A549 (cell line): ENCODE measurements at regions not wholly inside any gene's neighbourhood (a gene's known extent, or its start where the extent isn't known, plus 50 kb on each side); places are given as distances from the start of the nearest gene placed in this dataset.

Experiments used
- ATAC-seq, 2 experiments: fragments of 200-7000 bp in 1 of 2; fragments of >200 bp in 1 of 2; cut with Nextera tagmentation in 1 of 2; cut with Tn5 transposase in 1 of 2; 3 replicates each; pipeline versions ENCODE4 v1.8.0 to v1.9.1; 2018 to 2020; ENCODE audit warnings: mild to moderate bottlenecking in 1 of 2, moderate library complexity in 1 of 2
- CTCF ChIA-PET: fragments of 300-600 bp; sonication (Branson Sonifier 250); formaldehyde crosslinking; extraction: SDS; loops from one replicate; lab custom pipeline; 2021; ENCODE audit warnings: antibody characterized with exemption, inconsistent platforms; lab: Yijun Ruan, JAX
- POLR2A ChIA-PET: fragments of 350-600 bp; formaldehyde crosslinking; extraction: SDS; loops from one replicate; lab custom pipeline; 2021; ENCODE audit warnings: antibody characterized with exemption, inconsistent platforms; lab: Yijun Ruan, JAX
- DNase-seq, 2 experiments: peaks; one replicate each; pipeline versions ENCODE4 v3.0.0 to v3.0.0-alpha.2; 2011 to 2016; ENCODE audit warnings: low read depth in 1 of 2, low spot score in 1 of 2
- FAIRE-seq: peaks from 2 replicates; lab custom pipeline; 2011; peaks lifted over from hg19 to GRCh38; lab: Jason Lieb, UNC
- H3K27ac ChIP-seq, 2 experiments: fragments of >200 bp; sonication (Bioruptor Twin); formaldehyde crosslinking; 3 replicates each; pipeline ENCODE4 v1.5.1; 2016 to 2017
- H3K4me1 ChIP-seq: fragments of >200 bp; sonication (Bioruptor Twin); formaldehyde crosslinking; 3 replicates; pipeline ENCODE4 v1.6.1; 2016
- H3K4me2 ChIP-seq: fragments of >200 bp; sonication (Bioruptor Twin); formaldehyde crosslinking; 3 replicates; pipeline ENCODE4 v1.6.1; 2016
- H3K4me3 ChIP-seq: fragments of >200 bp; sonication (Bioruptor Twin); formaldehyde crosslinking; 3 replicates; pipeline ENCODE4 v1.5.1; 2016
- H3K9me3 ChIP-seq: fragments of >200 bp; sonication (Bioruptor Twin); formaldehyde crosslinking; 3 replicates; pipeline ENCODE4 v1.6.1; 2016
- CEBPB ChIP-seq, 2 experiments: fragments of >200 bp in 1 of 2; sonication (Bioruptor Twin) in 1 of 2; formaldehyde crosslinking in 1 of 2; IDR thresholded peaks; 2 replicates each; pipeline ENCODE4 v1.6.1; 2012 to 2016
- CHD2 ChIP-seq: fragments of 150-350 bp; IDR thresholded peaks from 2 replicates; pipeline ENCODE4 v1.6.1; 2014; ENCODE audit warnings: low read length; ENCODE audit not compliant: partially characterized antibody
- EHF ChIP-seq: fragments of 250-450 bp; sonication (Bioruptor Pico); IDR thresholded peaks from 2 replicates; pipeline ENCODE4 v1.5.0; 2020; ENCODE audit warnings: mild to moderate bottlenecking
- FOSB ChIP-seq: fragments of 250-450 bp; sonication (Bioruptor Pico); IDR thresholded peaks from 2 replicates; pipeline ENCODE4 v1.5.0; 2020; ENCODE audit warnings: mild to moderate bottlenecking, moderate library complexity
- HDAC2 ChIP-seq: fragments of 200-600 bp; sonication (generic); IDR thresholded peaks from 2 replicates; pipeline ENCODE4 v1.6.1; 2016
- HEYL ChIP-seq: fragments of 250-450 bp; sonication (Bioruptor Pico); IDR thresholded peaks from 2 replicates; pipeline ENCODE4 v1.8.0; 2021; ENCODE audit warnings: mild to moderate bottlenecking, moderate library complexity
- HOXB5 ChIP-seq: fragments of 250-450 bp; sonication (Bioruptor Pico); IDR thresholded peaks from 2 replicates; pipeline ENCODE4 v1.5.0; 2020; ENCODE audit warnings: mild to moderate bottlenecking, moderate library complexity
- JUNB ChIP-seq: fragments of >200 bp; sonication (Bioruptor Twin); formaldehyde crosslinking; IDR thresholded peaks from 2 replicates; pipeline ENCODE4 v1.6.1; 2016
- NFE2L2 ChIP-seq: fragments of 150-350 bp; conservative IDR thresholded peaks from 2 replicates; pipeline ENCODE4 v1.6.1; 2014; ENCODE audit warnings: low read length
- NPAS2 ChIP-seq: fragments of 250-450 bp; sonication (Bioruptor Pico); IDR thresholded peaks from 2 replicates; pipeline ENCODE4 v1.8.0; 2022; ENCODE audit warnings: mild to moderate bottlenecking, moderate library complexity, borderline replicate concordance
- NR3C1 ChIP-seq: fragments of >200 bp; sonication (Bioruptor Twin); formaldehyde crosslinking; IDR thresholded peaks from 3 replicates; pipeline ENCODE4 v1.6.1; 2017
- PHF8 ChIP-seq: fragments of 200-600 bp; sonication (generic); IDR thresholded peaks from 2 replicates; pipeline ENCODE4 v1.6.1; 2016; ENCODE audit warnings: low read depth, mild to moderate bottlenecking, antibody characterized with exemption, moderate library complexity, borderline replicate concordance
- POLR2A ChIP-seq: IDR thresholded peaks from 2 replicates; pipeline ENCODE4 v1.6.1; 2012; ENCODE audit warnings: mild to moderate bottlenecking, low read length
- RAD21 ChIP-seq, 2 experiments: fragments of >200 bp in 1 of 2; sonication (Bioruptor Twin) in 1 of 2; formaldehyde crosslinking in 1 of 2; IDR thresholded peaks in 1 of 2; conservative IDR thresholded peaks in 1 of 2; 2 replicates in 1 of 2; 3 replicates in 1 of 2; pipeline ENCODE4 v1.6.1; 2012 to 2018; ENCODE audit warnings: inconsistent platforms in 1 of 2
- RCOR1 ChIP-seq: fragments of 150-350 bp; IDR thresholded peaks from 2 replicates; pipeline ENCODE4 v1.6.1; 2014; ENCODE audit warnings: antibody characterized with exemption, low read length, low read depth
- SREBF2 ChIP-seq: fragments of 450-650 bp; IDR thresholded peaks from 2 replicates; pipeline ENCODE4 v1.6.1; 2014; ENCODE audit warnings: mild to moderate bottlenecking, moderate library complexity
- TFCP2L1 ChIP-seq: fragments of 250-450 bp; sonication (Bioruptor Pico); IDR thresholded peaks from 2 replicates; pipeline ENCODE4 v1.5.0; 2021; ENCODE audit warnings: mild to moderate bottlenecking
- WGBS: methylation state at CpG from one replicate; pipeline ENCODE4 v1.1.6; 2017; ENCODE audit errors: missing lambda C conversion rate; 5-methylcytosine and 5-hydroxymethylcytosine counted together
- TF ChIP-seq, protein P1 (sequence below): fragments of >200 bp; sonication (Bioruptor Twin); formaldehyde crosslinking; IDR thresholded peaks from 3 replicates; pipeline ENCODE4 v1.5.1; 2016
- TF ChIP-seq, protein P2 (sequence below): fragments of >200 bp; sonication (Bioruptor Twin); formaldehyde crosslinking; IDR thresholded peaks from 3 replicates; pipeline ENCODE4 v1.6.1; 2016
- TF ChIP-seq, protein P3 (sequence below): fragments of 250-450 bp; sonication (Bioruptor Pico); IDR thresholded peaks from 2 replicates; pipeline ENCODE4 v1.5.0; 2021; ENCODE audit warnings: mild to moderate bottlenecking, moderate library complexity, borderline replicate concordance
- TF ChIP-seq, protein P4 (sequence below): fragments of 450-650 bp; IDR thresholded peaks from 2 replicates; pipeline ENCODE4 v1.6.1; 2014; ENCODE audit warnings: antibody characterized with exemption
- TF ChIP-seq, protein P5 (sequence below): fragments of 150-350 bp; IDR thresholded peaks from 2 replicates; pipeline ENCODE4 v1.6.1; 2014; ENCODE audit warnings: low read depth, mild to moderate bottlenecking, low read length

DNA sequence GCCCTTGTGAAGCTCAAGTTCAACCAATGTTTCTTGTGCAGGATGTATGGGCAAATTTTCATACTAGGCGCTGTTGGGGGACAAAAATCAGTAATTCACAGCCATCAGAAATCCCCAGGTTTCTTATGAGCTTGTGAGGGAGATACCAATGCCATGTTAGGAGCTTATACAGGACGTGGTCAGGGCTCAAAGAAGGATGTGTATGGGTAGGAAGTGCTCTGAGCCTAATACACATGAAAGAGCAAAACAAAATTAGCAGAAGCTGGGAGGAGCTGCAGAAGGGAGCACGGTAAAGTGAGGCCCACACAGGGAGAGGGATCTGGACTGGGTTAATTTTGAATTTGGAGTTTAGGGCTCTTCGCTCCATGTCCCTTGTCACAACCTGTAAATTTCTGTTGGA lies 114.6 kb upstream of the MAP3K1 start:
- no peaks in the 10 kb centered on the region for H3K4me1 ChIP-seq
- no peak overlapping the region for H3K4me3 ChIP-seq
- no peak overlapping the region for H3K4me2 ChIP-seq
- H3K27ac ChIP-seq: no peak overlapping the region
- ChIA-PET CTCF (interaction anchor here (2.1 kb wide), 1 partner anchor 10 kb away, joined by 7 read pairs; no protein-coding TSS in a partner anchor), POLR2A (no interaction called here)
- WGBS: 42% methylated on average over 4 of the region's 4 CpGs
- FAIRE-seq: no peak
- ATAC-seq: no peak
- no peaks in the 10 kb centered on the region for H3K9me3 ChIP-seq
- TF ChIP-seq, protein P1, sequence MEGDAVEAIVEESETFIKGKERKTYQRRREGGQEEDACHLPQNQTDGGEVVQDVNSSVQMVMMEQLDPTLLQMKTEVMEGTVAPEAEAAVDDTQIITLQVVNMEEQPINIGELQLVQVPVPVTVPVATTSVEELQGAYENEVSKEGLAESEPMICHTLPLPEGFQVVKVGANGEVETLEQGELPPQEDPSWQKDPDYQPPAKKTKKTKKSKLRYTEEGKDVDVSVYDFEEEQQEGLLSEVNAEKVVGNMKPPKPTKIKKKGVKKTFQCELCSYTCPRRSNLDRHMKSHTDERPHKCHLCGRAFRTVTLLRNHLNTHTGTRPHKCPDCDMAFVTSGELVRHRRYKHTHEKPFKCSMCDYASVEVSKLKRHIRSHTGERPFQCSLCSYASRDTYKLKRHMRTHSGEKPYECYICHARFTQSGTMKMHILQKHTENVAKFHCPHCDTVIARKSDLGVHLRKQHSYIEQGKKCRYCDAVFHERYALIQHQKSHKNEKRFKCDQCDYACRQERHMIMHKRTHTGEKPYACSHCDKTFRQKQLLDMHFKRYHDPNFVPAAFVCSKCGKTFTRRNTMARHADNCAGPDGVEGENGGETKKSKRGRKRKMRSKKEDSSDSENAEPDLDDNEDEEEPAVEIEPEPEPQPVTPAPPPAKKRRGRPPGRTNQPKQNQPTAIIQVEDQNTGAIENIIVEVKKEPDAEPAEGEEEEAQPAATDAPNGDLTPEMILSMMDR: no peak
- TF ChIP-seq NPAS2 (CRISPR knock-in tag) (no peak), JUNB (no peak), CHD2 (no peak), NR3C1 (no peak), EHF (CRISPR knock-in tag) (no peak), CEBPB (IDR thresholded peaks at IDR 0.05) (no peak), HEYL (CRISPR knock-in tag) (no peak), NFE2L2 (no peak), POLR2A (no peak), RCOR1 (no peak), RAD21 (conservative IDR thresholded peaks at IDR 0.05 in 1 of 2, IDR thresholded peaks at IDR 0.05 in 1 of 2) (no peak), TFCP2L1 (CRISPR knock-in tag) (no peak), FOSB (CRISPR knock-in tag) (no peak)
- TF ChIP-seq, protein P2, sequence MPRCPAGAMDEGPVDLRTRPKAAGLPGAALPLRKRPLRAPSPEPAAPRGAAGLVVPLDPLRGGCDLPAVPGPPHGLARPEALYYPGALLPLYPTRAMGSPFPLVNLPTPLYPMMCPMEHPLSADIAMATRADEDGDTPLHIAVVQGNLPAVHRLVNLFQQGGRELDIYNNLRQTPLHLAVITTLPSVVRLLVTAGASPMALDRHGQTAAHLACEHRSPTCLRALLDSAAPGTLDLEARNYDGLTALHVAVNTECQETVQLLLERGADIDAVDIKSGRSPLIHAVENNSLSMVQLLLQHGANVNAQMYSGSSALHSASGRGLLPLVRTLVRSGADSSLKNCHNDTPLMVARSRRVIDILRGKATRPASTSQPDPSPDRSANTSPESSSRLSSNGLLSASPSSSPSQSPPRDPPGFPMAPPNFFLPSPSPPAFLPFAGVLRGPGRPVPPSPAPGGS: no peak
- TF ChIP-seq, protein P3, sequence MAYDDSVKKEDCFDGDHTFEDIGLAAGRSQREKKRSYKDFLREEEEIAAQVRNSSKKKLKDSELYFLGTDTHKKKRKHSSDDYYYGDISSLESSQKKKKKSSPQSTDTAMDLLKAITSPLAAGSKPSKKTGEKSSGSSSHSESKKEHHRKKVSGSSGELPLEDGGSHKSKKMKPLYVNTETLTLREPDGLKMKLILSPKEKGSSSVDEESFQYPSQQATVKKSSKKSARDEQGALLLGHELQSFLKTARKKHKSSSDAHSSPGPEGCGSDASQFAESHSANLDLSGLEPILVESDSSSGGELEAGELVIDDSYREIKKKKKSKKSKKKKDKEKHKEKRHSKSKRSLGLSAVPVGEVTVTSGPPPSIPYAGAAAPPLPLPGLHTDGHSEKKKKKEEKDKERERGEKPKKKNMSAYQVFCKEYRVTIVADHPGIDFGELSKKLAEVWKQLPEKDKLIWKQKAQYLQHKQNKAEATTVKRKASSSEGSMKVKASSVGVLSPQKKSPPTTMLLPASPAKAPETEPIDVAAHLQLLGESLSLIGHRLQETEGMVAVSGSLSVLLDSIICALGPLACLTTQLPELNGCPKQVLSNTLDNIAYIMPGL (CRISPR knock-in tag): no peak
- DNase-seq: no peak

DNA sequence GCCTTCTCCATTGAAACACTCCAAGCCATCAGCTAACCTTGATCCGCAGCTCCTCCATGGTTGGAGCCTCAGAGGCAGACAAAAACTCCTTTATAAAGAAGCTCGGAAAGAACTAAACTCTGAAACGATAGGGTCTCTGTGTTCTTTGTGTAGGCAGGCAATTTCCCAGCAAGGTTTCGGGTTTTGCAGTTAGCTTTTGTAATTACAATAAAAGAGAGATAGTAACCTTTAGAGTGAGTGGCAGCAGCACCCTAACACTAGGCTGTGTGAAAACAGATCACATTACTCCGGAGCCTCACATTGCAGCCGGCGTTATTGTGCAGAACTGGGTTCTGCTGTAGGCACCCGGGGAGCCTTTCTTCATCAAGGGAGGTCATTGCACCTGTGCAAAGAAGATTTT lies 115.8 kb upstream of the MAP3K1 start:
- H3K9me3 ChIP-seq: no peaks in the 10 kb centered on the region
- TF ChIP-seq, protein P4, sequence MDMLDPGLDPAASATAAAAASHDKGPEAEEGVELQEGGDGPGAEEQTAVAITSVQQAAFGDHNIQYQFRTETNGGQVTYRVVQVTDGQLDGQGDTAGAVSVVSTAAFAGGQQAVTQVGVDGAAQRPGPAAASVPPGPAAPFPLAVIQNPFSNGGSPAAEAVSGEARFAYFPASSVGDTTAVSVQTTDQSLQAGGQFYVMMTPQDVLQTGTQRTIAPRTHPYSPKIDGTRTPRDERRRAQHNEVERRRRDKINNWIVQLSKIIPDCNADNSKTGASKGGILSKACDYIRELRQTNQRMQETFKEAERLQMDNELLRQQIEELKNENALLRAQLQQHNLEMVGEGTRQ: no peak
- TF ChIP-seq SREBF2: no peak
- no peak for TF ChIP-seq PHF8
- no peak for TF ChIP-seq HOXB5
- no peak for TF ChIP-seq HDAC2
- TF ChIP-seq, protein P5, sequence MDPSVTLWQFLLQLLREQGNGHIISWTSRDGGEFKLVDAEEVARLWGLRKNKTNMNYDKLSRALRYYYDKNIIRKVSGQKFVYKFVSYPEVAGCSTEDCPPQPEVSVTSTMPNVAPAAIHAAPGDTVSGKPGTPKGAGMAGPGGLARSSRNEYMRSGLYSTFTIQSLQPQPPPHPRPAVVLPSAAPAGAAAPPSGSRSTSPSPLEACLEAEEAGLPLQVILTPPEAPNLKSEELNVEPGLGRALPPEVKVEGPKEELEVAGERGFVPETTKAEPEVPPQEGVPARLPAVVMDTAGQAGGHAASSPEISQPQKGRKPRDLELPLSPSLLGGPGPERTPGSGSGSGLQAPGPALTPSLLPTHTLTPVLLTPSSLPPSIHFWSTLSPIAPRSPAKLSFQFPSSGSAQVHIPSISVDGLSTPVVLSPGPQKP: no peak
- TF ChIP-seq, all 56 proteins: peak for 0
- no peak for ATAC-seq
- DNase-seq: no peak
- Histone ChIP-seq H3K4me3 (no peak overlapping the region), H3K4me1 (no peaks in the 10 kb centered on the region), H3K4me2 (no peak overlapping the region), H3K27ac (no peak overlapping the region)
- ChIA-PET POLR2A (no interaction called here), CTCF (interaction anchor here (2.1 kb wide), 1 partner anchor 11 kb away, joined by 7 read pairs; no protein-coding TSS in a partner anchor)
- no peak for FAIRE-seq
- WGBS: 78% methylated on average over 8 of the region's 8 CpGs
